ENCODE measurements at regions not wholly inside any gene's neighbourhood (a gene's known extent, or its start where the extent isn't known, plus 50 kb on each side); places are given as distances from the start of the nearest gene placed in this dataset.

DNA sequence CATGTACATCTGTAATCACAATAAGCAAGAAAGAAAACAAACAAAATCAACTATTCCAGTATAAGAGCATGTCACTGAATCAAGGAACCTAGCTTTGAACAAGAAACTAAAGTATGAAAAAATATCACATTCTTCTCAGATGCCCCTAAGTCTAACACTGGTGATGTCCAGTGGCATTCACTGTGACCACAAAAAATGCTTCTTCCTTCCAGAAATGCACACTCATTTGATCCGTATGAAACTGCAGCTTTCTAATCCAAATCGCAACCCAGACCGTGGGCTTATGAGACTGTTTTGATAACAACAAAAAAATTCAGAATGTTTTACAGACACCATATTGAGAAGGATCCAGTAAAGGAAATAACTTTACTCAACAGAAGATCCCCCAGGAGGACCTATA lies 320.1 kb upstream of the TARS1 start:
- TF ChIP-seq, protein P1, sequence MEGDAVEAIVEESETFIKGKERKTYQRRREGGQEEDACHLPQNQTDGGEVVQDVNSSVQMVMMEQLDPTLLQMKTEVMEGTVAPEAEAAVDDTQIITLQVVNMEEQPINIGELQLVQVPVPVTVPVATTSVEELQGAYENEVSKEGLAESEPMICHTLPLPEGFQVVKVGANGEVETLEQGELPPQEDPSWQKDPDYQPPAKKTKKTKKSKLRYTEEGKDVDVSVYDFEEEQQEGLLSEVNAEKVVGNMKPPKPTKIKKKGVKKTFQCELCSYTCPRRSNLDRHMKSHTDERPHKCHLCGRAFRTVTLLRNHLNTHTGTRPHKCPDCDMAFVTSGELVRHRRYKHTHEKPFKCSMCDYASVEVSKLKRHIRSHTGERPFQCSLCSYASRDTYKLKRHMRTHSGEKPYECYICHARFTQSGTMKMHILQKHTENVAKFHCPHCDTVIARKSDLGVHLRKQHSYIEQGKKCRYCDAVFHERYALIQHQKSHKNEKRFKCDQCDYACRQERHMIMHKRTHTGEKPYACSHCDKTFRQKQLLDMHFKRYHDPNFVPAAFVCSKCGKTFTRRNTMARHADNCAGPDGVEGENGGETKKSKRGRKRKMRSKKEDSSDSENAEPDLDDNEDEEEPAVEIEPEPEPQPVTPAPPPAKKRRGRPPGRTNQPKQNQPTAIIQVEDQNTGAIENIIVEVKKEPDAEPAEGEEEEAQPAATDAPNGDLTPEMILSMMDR (conservative IDR thresholded peaks at IDR 0.05 in 1 of 2, IDR thresholded peaks at IDR 0.05 in 1 of 2; ENCODE audit: extremely low read depth in 1 of 2, insufficient read depth in 1 of 2, low read depth in 1 of 2, low read length in 2 of 2), result no peak
- TF ChIP-seq EZH2 (IDR thresholded peaks at IDR 0.05; ENCODE audit: borderline replicate concordance, low read length), result no peak
